T-helper 2 cell treated with Interferon-gamma antibody and Interleukin-4, amounts not matched to agents 5 μg/mL and 100 μg/mL, for 36 hours (primary cell): ENCODE measurements at regions not wholly inside any gene's neighbourhood (a gene's known extent, or its start where the extent isn't known, plus 50 kb on each side); places are given as distances from the start of the nearest gene placed in this dataset.
A peak's percentile ranks its signal among the peaks of the same experiment; 100 is the strongest.

Experiments
- DNase-seq: peaks from one replicate; pipeline ENCODE4 v3.0.0; 2021; ENCODE audit warnings: low spot score
- H3K27ac Mint-ChIP-seq: one replicate; pipeline ENCODE4 v1.8.0; 2021; ENCODE audit warnings: mild to moderate bottlenecking, mixed read lengths
- H3K27me3 Mint-ChIP-seq: one replicate; pipeline ENCODE4 v1.8.0; 2021; ENCODE audit warnings: low read depth, mixed read lengths
- H3K36me3 Mint-ChIP-seq: one replicate; pipeline ENCODE4 v1.8.0; 2021; ENCODE audit warnings: low read depth, mixed read lengths
- H3K4me1 Mint-ChIP-seq: one replicate; pipeline ENCODE4 v1.8.0; 2021; ENCODE audit warnings: low read depth, mixed read lengths
- H3K4me3 Mint-ChIP-seq: one replicate; pipeline ENCODE4 v1.8.0; 2022; ENCODE audit warnings: mild to moderate bottlenecking, moderate library complexity, mixed read lengths
- H3K9me3 Mint-ChIP-seq: one replicate; pipeline ENCODE4 v1.8.0; 2021; ENCODE audit warnings: mixed read lengths

DNA sequence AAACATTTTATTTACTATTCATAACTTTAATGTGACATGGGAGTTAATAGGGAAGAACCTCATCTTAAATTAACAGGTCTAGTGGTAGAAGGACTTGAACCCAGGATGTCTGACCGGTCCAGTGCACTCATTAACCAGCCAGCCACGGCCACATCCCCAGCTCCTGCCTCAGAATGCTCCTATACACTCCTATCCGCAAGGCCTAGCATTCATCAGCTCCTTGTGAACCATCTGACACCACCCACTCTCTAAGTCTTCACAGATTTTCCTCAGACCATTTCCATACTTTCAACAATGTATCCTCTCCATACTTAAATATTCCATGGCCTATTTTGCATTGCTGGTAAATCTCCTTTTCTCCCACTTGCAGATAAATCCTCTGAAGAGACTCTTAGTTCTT, 98.3 kb downstream of the KLF12 start:
- H3K4me1 Mint-ChIP-seq, result peaks cover 29% of the 10 kb centered on the region
- no peaks in the 10 kb centered on the region for H3K27me3 Mint-ChIP-seq
- H3K9me3 Mint-ChIP-seq, result no peaks in the 10 kb centered on the region
- H3K27ac Mint-ChIP-seq, result no peak overlapping the region
- DNase-seq, result no peak
- no peak overlapping the region for H3K4me3 Mint-ChIP-seq
- H3K36me3 Mint-ChIP-seq, result peaks cover 4% of the 10 kb centered on the region

DNA sequence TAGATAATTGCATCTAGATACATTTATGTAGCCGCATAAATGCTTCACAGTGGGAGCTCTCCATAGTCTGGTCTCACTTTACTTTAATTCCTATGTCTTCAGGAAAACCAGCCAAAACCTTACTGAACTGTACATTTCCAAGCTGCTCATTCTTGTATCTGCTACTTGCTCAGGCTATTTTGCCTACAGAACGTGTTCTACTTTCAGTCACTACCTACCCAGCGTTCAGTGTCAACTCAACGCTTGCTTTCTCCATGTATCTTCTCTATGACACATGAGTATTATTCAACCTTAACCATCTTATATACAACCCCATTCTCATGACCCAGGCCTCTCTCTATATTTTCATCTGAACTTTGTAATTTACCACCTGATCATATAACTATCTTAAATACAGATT, 101.9 kb downstream of the KLF12 start:
- H3K27ac Mint-ChIP-seq, result no peak overlapping the region
- H3K36me3 Mint-ChIP-seq, result peaks cover 6% of the 10 kb centered on the region
- H3K4me3 Mint-ChIP-seq, result no peak overlapping the region
- no peak for DNase-seq
- H3K4me1 Mint-ChIP-seq, result peaks cover 22% of the 10 kb centered on the region
- no peaks in the 10 kb centered on the region for H3K27me3 Mint-ChIP-seq
- H3K9me3 Mint-ChIP-seq, result no peaks in the 10 kb centered on the region

DNA sequence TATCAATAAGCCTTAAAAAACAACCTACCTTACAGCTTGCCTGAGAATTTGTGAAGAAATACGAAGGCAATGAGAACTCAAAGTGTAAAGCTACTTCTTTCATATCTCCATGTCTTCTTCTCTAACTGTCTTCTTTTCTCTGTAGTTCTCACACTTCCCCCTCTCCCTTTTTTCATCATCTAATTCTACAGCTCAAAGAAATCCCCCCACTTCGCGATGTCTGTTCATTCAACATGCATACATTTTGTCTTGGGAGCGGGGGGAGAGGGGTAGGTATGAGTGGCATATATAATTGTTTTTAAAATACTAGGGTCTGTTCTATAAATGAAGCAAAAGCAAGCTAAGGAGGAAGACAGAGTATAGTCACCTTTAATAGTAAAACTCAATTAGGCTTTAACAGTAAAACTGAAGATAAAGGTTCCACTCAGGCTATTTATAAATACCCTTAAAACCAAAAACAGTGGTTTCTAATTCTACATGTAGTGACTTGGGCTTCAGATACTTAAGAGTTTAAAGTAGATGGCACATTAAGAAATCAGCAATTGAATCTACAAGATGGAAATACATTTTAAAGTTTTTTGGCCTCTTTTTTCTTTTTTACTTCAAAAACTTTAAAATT, 106.9 kb downstream of the KLF12 start:
- Mint-ChIP-seq H3K27me3 (no peaks in the 10 kb centered on the region), H3K36me3 (peaks cover 22% of the 10 kb centered on the region), H3K4me3 (peak overlapping the region; percentile 81), H3K27ac (peak overlapping the region; percentile 86), H3K9me3 (peaks cover 17% of the 10 kb centered on the region), H3K4me1 (peaks cover 36% of the 10 kb centered on the region)
- DNase-seq, result no peak

DNA sequence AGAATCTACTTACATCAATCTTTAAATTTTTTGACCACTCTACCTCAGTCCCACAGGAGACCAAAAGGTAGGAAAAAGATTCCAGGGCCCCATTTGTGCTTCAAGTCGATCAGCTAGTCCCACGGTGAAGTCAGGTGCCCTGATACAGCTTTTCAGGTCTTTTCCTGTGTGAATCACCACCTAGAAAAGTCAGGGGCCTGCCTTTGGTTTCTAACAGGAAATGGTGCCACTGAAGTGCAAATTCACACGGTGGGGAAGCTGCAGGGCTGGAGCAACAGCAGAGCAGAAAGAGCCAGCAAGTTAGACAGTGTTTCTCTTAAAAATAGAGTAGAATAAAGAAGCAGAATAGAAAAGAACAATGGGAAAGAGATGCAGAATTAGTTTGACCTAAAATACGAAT, 107.5 kb downstream of the KLF12 start:
- Mint-ChIP-seq H3K4me1 (peaks cover 37% of the 10 kb centered on the region), H3K27ac (peak overlapping the region; percentile 86)
- DNase-seq, result peak; percentile 54

DNA sequence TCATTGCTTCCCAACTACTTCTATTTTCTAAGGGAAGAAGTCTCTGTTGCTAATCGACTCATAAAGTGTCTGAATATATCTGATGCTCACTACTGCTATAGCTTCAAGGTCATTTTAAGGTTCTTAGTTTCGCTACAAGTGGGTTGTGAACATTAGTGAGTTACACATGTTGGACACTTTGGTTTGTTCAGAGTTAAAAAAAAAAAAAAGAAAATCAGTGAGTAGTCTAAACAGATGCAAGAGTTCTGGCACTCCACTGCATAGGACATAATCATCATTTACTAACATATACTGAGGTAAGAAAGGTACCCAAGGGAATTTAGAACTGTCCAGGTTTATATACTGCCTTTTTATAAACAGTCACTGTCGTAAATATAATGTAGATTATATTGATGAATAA, 108.8 kb downstream of the KLF12 start:
- H3K27me3 Mint-ChIP-seq, result no peaks in the 10 kb centered on the region
- H3K9me3 Mint-ChIP-seq, result peaks cover 29% of the 10 kb centered on the region
- H3K36me3 Mint-ChIP-seq, result peaks cover 37% of the 10 kb centered on the region
- peaks cover 31% of the 10 kb centered on the region for H3K4me1 Mint-ChIP-seq
- no peak overlapping the region for H3K27ac Mint-ChIP-seq
- no peak for DNase-seq
- no peak overlapping the region for H3K4me3 Mint-ChIP-seq

More for the DNA sequence above, 107.5 kb downstream of the KLF12 start:
- Mint-ChIP-seq H3K27me3 (no peaks in the 10 kb centered on the region), H3K4me3 (peak overlapping the region; percentile 81), H3K36me3 (peaks cover 28% of the 10 kb centered on the region), H3K9me3 (peaks cover 22% of the 10 kb centered on the region)

DNA sequence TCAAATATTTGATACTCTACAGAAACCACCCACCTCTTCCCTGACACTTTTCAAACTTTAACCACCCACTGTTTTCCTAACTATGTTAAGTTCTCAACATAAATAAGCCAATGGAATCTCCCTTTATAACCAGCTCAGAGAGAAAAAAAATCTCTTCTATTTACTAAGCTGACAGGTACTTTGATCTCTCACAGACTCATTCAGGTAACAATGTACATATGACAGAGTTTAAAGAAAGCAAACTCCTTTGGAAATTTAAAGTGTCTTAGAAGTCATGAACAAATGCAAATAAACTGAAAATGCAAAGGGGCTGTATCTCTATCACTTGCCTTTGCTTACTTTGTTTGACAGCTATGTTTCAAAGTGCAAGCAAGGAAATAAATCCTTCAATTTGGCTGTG, 109.3 kb downstream of the KLF12 start:
- peaks cover 30% of the 10 kb centered on the region for H3K4me1 Mint-ChIP-seq
- DNase-seq, result no peak

DNA sequence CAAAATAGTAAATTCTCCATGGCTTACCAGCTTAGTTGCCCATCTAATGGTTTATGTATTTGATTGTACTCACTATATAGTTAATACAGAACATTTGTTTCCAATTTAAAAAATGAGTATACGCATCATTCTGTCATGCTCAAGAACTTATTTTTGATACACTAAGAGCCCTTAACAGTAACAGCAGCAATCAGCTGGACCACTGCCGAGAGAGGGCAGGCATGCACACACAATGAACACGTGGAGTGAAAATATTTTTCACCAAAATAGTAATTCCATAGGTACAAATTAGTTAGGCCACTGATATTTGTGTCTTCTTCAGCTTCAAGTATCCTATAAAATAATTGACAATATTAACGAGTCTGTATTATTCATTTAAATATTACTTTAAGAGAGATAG, 109.9 kb downstream of the KLF12 start:
- no peak for DNase-seq
- Mint-ChIP-seq H3K36me3 (peaks cover 39% of the 10 kb centered on the region), H3K4me1 (peaks cover 30% of the 10 kb centered on the region), H3K27ac (no peak overlapping the region), H3K4me3 (no peak overlapping the region), H3K9me3 (peaks cover 29% of the 10 kb centered on the region), H3K27me3 (no peaks in the 10 kb centered on the region)

More for the DNA sequence above, 109.3 kb downstream of the KLF12 start:
- Mint-ChIP-seq H3K27me3 (no peaks in the 10 kb centered on the region), H3K9me3 (peaks cover 29% of the 10 kb centered on the region), H3K4me3 (no peak overlapping the region), H3K36me3 (peaks cover 39% of the 10 kb centered on the region), H3K27ac (no peak overlapping the region)

GRCh38 chr13:74023484-74023883, 110.7 kb downstream of the KLF12 start:
- peaks cover 39% of the 10 kb centered on the region for H3K36me3 Mint-ChIP-seq
- H3K4me1 Mint-ChIP-seq, result peaks cover 28% of the 10 kb centered on the region
- no peak for DNase-seq
- peaks cover 29% of the 10 kb centered on the region for H3K9me3 Mint-ChIP-seq
- no peaks in the 10 kb centered on the region for H3K27me3 Mint-ChIP-seq
- H3K4me3 Mint-ChIP-seq, result no peak overlapping the region
- H3K27ac Mint-ChIP-seq, result no peak overlapping the region

GRCh38 chr13:74021505-74021904, 112.7 kb downstream of the KLF12 start:
- no peak overlapping the region for H3K27ac Mint-ChIP-seq
- peaks cover 39% of the 10 kb centered on the region for H3K36me3 Mint-ChIP-seq
- peaks cover 29% of the 10 kb centered on the region for H3K9me3 Mint-ChIP-seq
- H3K27me3 Mint-ChIP-seq, result no peaks in the 10 kb centered on the region
- H3K4me3 Mint-ChIP-seq, result no peak overlapping the region
- no peak for DNase-seq
- peaks cover 18% of the 10 kb centered on the region for H3K4me1 Mint-ChIP-seq

- H3K36me3 Mint-ChIP-seq, result peaks cover 29% of the 10 kb centered on the region
- H3K27me3 Mint-ChIP-seq, result no peaks in the 10 kb centered on the region
- no peak for DNase-seq
- H3K27ac Mint-ChIP-seq, result no peak overlapping the region
- peaks cover 5% of the 10 kb centered on the region for H3K4me1 Mint-ChIP-seq
- peaks cover 18% of the 10 kb centered on the region for H3K9me3 Mint-ChIP-seq
- no peak overlapping the region for H3K4me3 Mint-ChIP-seq
Measured at GRCh38 chr13:74018062-74018431, 116.2 kb downstream of the KLF12 start.

DNA sequence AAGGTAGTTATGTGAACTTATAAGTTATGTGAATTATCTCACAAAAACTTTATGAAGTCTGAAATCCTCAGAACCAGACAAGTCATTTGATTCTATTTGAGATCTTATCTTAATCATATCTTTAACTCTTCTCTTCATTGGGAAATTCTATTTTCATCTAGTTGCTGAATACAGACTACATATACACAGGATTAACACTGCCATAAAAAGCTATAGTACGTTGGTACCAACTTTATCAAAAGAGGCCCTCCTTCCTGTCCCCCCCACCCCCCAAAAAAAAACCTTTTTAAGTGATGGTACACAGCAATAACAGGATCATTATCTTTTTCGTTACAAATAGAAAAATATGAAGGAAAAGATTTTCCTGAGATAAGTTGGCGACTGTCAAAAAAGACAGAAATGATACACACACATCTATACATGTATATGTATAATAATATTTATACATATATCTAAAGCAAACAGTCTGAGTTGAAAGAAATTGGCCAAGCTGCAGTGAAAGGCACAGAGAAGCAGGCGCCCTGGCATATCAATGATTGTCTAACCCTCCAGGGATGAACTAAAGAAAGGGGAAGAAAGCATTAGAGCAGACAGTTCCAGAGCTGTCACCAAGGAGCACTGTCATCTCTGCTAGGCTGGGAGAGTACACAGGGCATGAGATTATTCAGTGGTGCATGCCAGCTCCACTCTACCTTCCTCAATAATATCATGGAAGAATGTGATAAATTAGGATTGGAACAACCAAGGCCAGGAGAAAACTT, 116.7 kb downstream of the KLF12 start:
- H3K27me3 Mint-ChIP-seq, result no peaks in the 10 kb centered on the region
- no peak overlapping the region for H3K4me3 Mint-ChIP-seq
- H3K4me1 Mint-ChIP-seq, result peaks cover 5% of the 10 kb centered on the region
- no peak overlapping the region for H3K27ac Mint-ChIP-seq
- DNase-seq, result no peak
- H3K9me3 Mint-ChIP-seq, result peaks cover 12% of the 10 kb centered on the region
- peaks cover 23% of the 10 kb centered on the region for H3K36me3 Mint-ChIP-seq

- H3K27ac Mint-ChIP-seq, result no peak overlapping the region
- DNase-seq, result no peak
- no peaks in the 10 kb centered on the region for H3K27me3 Mint-ChIP-seq
- peaks cover 8% of the 10 kb centered on the region for H3K4me1 Mint-ChIP-seq
- H3K9me3 Mint-ChIP-seq, result no peaks in the 10 kb centered on the region
- H3K36me3 Mint-ChIP-seq, result peaks cover 3% of the 10 kb centered on the region
- no peak overlapping the region for H3K4me3 Mint-ChIP-seq
Measured at GRCh38 chr13:74015137-74015536, 119.1 kb downstream of the KLF12 start.

DNA sequence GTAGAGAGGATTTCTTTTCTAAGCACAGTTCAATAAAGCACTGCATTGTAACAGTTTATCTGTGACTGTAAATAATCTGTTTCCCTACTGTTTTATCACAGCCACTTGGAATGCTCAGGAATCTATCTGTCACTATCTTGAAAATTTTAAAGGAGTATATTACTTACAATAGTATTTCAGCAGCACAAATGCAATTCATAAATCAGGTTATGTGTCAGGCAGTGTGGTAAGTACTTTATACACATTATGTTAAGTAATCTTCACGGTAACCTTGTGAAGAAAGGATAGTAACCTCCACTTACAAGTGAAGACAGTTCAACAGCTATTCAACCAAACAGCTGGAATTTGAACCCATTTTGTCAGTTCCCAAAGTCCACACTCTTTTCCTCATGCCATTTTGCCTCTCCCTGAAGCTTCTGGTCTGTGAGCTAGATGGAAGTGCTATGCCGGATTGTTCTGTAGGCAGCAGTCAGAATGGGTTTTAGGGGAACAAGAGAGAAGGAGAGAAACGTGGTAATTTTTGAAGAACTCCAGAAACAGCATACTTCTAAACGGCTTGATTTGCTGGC, 125.0 kb downstream of the KLF12 start:
- Mint-ChIP-seq H3K36me3 (peaks cover 6% of the 10 kb centered on the region), H3K27me3 (no peaks in the 10 kb centered on the region), H3K9me3 (no peaks in the 10 kb centered on the region), H3K4me1 (peaks cover 14% of the 10 kb centered on the region), H3K4me3 (no peak overlapping the region), H3K27ac (no peak overlapping the region)
- DNase-seq, result no peak

- Mint-ChIP-seq H3K4me3 (no peak overlapping the region), H3K4me1 (peaks cover 13% of the 10 kb centered on the region), H3K9me3 (no peaks in the 10 kb centered on the region), H3K36me3 (peaks cover 3% of the 10 kb centered on the region), H3K27me3 (no peaks in the 10 kb centered on the region), H3K27ac (no peak overlapping the region)
- no peak for DNase-seq
Measured at GRCh38 chr13:74006666-74007065, 127.5 kb downstream of the KLF12 start.
